HG02642 (cell line): ENCODE measurements at regions not wholly inside any gene's neighbourhood (a gene's known extent, or its start where the extent isn't known, plus 50 kb on each side); places are given as distances from the start of the nearest gene placed in this dataset.

Experiments
- ATAC-seq: cut with Tn5 transposase; IDR thresholded peaks from one replicate; pipeline ENCODE4 v1.9.1; 2021; ENCODE audit warnings: mild to moderate bottlenecking; ENCODE audit not compliant: unreplicated experiment, poor library complexity

DNA sequence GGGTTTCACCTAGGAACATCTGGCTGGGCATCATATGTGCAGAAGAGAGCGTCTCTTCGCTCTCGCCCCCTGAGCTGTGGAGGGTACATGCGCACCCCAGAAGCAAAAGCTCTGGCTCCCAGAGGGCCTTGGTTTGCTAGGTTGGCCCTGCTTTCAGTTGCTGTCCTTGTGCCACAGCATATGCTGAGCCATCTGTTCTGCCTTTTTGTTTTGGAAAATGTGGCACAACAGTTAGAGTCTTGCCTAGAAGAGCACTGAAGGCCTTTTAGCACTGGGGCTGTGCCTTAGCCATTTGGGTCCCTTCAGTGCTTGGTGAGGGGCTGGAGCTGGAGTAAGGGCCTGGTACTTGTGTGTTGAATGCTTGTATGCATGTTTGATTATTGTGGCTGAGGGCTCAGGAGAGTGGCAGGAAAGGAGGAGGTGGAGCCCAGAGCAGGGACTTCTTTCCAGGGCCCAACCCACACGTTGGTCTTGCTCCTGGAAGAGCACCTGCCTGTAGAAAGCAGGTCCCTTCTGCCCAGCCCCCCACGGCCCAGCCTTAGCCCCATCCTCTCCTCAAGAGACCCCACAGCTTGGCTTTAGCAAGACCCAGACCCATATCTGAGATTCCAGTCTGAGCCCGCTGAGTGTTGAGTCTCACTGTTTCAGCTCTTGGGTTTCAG is 113.7 kb downstream of the SLC25A47 start:
- no peak for ATAC-seq

- ATAC-seq, result no peak
Observed at GRCh38 chr14:100438271-100438670, 115.1 kb downstream of the SLC25A47 start.

GRCh38 chr14:100438678-100439592 is 115.8 kb downstream of the SLC25A47 start:
- ATAC-seq, result no peak

DNA sequence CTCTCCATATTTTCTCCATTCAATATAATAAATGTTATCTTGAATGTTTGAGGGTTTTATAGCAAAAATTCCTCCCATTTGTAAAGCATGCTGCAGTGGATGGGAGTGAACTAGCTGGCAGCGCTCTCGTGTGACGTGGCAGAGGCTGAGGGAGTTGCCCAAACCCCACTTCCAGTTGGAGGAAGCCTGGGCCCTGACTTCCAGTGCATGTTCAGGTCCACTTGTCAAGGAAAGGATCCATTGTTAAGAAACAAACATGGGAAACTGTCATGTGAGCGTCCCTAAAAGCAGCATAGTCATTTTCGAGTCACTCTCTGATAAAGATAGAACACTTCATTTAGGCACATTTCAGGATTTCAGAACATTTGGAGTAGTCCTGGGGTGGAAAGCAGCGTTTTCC is 116.6 kb downstream of the SLC25A47 start:
- no peak for ATAC-seq

- ATAC-seq, result no peak
Observed at GRCh38 chr14:100440207-100440631, 117.1 kb downstream of the SLC25A47 start.

- ATAC-seq, result no peak
Observed at GRCh38 chr14:100440758-100441203, 117.6 kb downstream of the SLC25A47 start.

GRCh38 chr14:100441271-100441947 is 118.3 kb downstream of the SLC25A47 start:
- no peak for ATAC-seq

- ATAC-seq, result no peak
Observed at GRCh38 chr14:100442036-100442435, 118.9 kb downstream of the SLC25A47 start.

DNA sequence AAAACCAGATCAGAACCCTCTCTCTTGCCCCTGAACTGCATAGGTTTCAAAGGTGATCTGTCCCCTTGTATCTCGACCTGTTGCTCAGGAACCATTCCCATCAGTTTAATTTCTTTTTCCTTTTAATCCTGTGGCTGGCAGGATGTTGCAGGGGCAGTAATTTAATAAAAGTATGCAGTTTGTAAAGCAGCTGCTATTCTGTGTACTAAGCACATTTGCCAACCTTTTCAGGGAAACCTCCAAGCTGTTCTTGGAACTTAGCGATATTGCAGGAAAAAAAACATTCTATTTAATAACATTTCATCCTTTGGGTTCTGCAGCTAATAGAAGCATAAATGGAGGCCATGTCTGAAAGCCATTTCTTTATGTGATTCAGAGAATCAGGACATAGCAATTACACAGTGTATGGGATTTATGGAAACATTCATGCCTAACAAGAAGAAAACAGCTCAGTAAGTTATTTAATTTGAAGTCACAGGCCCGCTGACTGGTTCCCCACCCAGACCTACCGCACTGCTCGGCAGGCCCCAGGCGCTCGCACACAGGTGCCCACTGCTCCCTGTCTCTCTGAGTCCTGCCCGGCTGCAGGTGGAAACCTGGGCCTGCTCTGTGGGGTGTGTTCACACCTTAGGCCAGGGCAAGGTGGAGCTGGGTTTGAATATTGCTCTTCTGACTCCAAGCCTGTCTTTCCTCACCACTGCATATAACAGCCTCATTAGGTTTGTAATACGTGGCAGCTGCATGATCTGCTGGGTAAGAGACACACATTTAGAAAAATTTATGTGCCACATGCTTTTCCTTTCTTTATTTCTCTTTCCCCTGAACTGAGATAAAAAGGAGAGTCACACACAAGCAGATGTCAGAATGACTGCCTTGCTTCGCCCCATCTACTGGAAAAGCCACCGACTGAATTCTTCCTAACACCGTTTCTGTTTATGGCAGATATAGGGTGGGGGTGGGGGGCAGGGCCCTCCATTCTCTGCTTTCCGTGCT is 119.7 kb downstream of the SLC25A47 start:
- no peak for ATAC-seq

DNA sequence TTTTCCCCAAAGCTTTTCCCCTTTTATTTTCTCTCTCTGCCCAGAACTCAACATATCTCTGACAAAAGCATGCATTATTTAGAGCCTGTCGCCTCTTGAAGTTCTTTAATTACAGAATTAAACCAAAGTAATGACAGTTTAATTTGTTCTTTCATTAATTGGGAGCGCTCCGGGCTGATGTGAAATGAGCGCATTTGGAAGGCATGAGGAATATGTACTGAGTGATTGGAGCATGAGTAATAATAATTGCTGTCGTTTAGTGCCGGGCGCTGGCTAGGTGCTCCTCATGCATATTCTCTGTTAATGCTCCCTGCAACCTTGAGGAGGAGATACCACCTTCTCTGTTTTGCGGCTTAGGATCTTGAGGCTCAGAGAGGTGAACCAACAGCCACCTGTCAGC is 120.5 kb downstream of the SLC25A47 start:
- no peak for ATAC-seq

GRCh38 chr14:100445436-100446088 is 122.4 kb downstream of the SLC25A47 start:
- no peak for ATAC-seq

GRCh38 chr14:100446572-100446971 is 123.4 kb downstream of the SLC25A47 start:
- ATAC-seq, result no peak

- ATAC-seq, result no peak
Observed at GRCh38 chr14:100448376-100448775, 125.2 kb downstream of the SLC25A47 start.

GRCh38 chr14:100449225-100449987 is 126.3 kb downstream of the SLC25A47 start:
- no peak for ATAC-seq

- ATAC-seq, result no peak
Observed at GRCh38 chr14:100450049-100450448, 126.9 kb downstream of the SLC25A47 start.

- ATAC-seq, result no peak
Observed at GRCh38 chr14:100450736-100451135, 127.6 kb downstream of the SLC25A47 start.

DNA sequence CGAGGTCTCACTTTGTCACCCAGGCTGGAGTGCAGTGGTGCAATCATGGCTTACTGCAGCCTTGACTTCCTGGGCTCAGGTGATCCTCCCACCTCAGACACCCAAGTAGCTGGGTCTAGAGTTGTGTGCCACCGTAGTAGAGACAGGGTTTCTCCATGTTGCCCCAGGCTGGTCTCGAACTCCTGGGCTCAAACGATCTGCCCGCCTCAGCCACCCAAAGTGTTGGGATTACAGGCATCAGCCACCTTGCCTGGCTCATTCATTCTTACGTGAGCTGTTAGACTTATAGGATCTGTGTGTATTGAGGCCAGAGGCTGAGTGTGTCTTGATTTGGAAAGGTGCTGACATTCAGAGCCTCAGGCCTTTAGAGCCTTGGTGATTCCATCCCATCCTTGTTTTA is 128.1 kb downstream of the SLC25A47 start:
- no peak for ATAC-seq

GRCh38 chr14:100453930-100454329 is 130.8 kb downstream of the SLC25A47 start:
- ATAC-seq, result no peak

DNA sequence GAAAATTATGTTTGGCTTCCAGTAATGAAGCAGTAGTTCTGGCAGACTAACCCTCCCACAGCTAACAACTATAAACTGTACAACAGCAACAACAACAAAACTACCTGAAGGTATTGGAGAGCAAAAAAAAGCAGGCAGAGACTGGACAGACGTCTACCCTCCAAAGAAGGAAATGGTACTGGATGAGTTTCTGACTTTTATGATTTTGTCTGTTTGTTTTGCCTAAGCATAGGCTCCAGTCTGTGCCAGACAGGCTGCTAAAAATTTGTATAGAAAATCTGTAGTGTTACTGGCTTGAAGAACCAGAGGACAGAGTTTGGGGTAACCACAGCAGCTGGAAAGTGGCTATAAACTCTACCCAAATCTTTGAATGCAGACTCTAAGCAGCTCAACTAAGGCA is 131.3 kb downstream of the SLC25A47 start:
- no peak for ATAC-seq
